ENCODE measurements at regions not wholly inside any gene's neighbourhood (a gene's known extent, or its start where the extent isn't known, plus 50 kb on each side); places are given as distances from the start of the nearest gene placed in this dataset.

- H3K9ac ChIP-seq (ENCODE audit: extremely low read depth, low read length, poor library complexity, severe bottlenecking): no peak overlapping the region
- WGBS, 2 experiments (ENCODE audit: insufficient coverage in 1 of 2, insufficient read length in 1 of 2): 90 to 93% methylated on average over 8 to 10 of the region's 10 CpGs
- Mint-ChIP-seq H3K27ac (no peak overlapping the region), H3K4me1 (peaks cover 13% of the 10 kb centered on the region), H3K9me3 (peaks cover 7% of the 10 kb centered on the region), H3K27me3 (ENCODE audit: insufficient read depth) (no peaks in the 10 kb centered on the region), H3K4me3 (no peak overlapping the region), H3K36me3 (ENCODE audit: low read depth) (no peaks in the 10 kb centered on the region)
- DNase-seq: no peak
- TF ChIP-seq CTCF (conservative IDR thresholded peaks at IDR 0.05): no peak
- H3K4me3 ChIP-seq (ENCODE audit: low read length): no peak overlapping the region
- no peak overlapping the region for H3K27ac ChIP-seq (ENCODE audit: low read depth, low read length)
- no peaks in the 10 kb centered on the region for H3K27me3 ChIP-seq (ENCODE audit: control insufficient read depth, insufficient read depth, low read length, poor library complexity, severe bottlenecking)
- H3K9me3 ChIP-seq (ENCODE audit: control insufficient read depth, low read length): no peaks in the 10 kb centered on the region
- no peaks in the 10 kb centered on the region for H3K36me3 ChIP-seq (ENCODE audit: control insufficient read depth, insufficient read depth, low read length)
- peaks cover 6% of the 10 kb centered on the region for H3K4me1 ChIP-seq (ENCODE audit: control insufficient read depth, insufficient read depth, low read length)
These were observed 70.4 kb downstream of the MRPL57 start for GRCh38 chr13:21246761-21247452.

DNA sequence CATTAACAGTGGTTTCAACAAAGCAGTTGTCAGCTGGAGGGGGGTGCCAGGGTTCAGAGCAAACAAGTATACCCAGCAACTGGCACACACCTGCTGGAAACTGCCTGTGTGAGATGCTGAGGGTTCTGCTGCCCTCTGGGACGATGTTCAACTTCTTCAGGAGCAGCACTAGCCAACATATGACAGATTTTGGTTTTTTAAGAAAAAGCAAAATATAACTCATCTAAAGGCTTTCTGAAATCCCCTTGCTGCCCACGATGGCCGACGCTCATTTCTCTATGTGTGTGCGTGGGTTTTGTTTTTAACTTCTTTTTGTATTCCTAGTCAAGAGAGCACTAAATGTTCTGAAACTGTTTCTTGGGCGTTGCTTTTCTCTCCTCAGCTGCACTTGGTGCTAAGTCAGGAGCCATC is 79.9 kb downstream of the MRPL57 start:
- H3K4me3 Mint-ChIP-seq: no peak overlapping the region
- no peaks in the 10 kb centered on the region for H3K4me1 Mint-ChIP-seq
- no peak overlapping the region for H3K27ac Mint-ChIP-seq
- H3K27me3 Mint-ChIP-seq (ENCODE audit: insufficient read depth): no peaks in the 10 kb centered on the region
- no peaks in the 10 kb centered on the region for H3K27me3 ChIP-seq (ENCODE audit: control insufficient read depth, insufficient read depth, low read length, poor library complexity, severe bottlenecking)
- no peaks in the 10 kb centered on the region for H3K9me3 ChIP-seq (ENCODE audit: control insufficient read depth, low read length)
- H3K36me3 Mint-ChIP-seq (ENCODE audit: low read depth): no peaks in the 10 kb centered on the region
- H3K9ac ChIP-seq (ENCODE audit: extremely low read depth, low read length, poor library complexity, severe bottlenecking): no peak overlapping the region
- peaks cover 4% of the 10 kb centered on the region for H3K9me3 Mint-ChIP-seq
- H3K4me3 ChIP-seq (ENCODE audit: low read length): no peak overlapping the region
- H3K36me3 ChIP-seq (ENCODE audit: control insufficient read depth, insufficient read depth, low read length): no peaks in the 10 kb centered on the region
- no peak for TF ChIP-seq CTCF (conservative IDR thresholded peaks at IDR 0.05)
- no peak overlapping the region for H3K27ac ChIP-seq (ENCODE audit: low read depth, low read length)
- DNase-seq: no peak
- no peaks in the 10 kb centered on the region for H3K4me1 ChIP-seq (ENCODE audit: control insufficient read depth, insufficient read depth, low read length)
- WGBS, 2 experiments (ENCODE audit: insufficient coverage in 1 of 2, insufficient read length in 1 of 2): 90 to 100% methylated on average over 1 to 6 of the region's 6 CpGs

GRCh38 chr13:21256891-21257290 is 80.4 kb downstream of the MRPL57 start:
- Histone ChIP-seq H3K27me3 (ENCODE audit: control insufficient read depth, insufficient read depth, low read length, poor library complexity, severe bottlenecking) (no peaks in the 10 kb centered on the region), H3K9ac (ENCODE audit: extremely low read depth, low read length, poor library complexity, severe bottlenecking) (no peak overlapping the region), H3K4me1 (ENCODE audit: control insufficient read depth, insufficient read depth, low read length) (no peaks in the 10 kb centered on the region), H3K36me3 (ENCODE audit: control insufficient read depth, insufficient read depth, low read length) (no peaks in the 10 kb centered on the region), H3K9me3 (ENCODE audit: control insufficient read depth, low read length) (no peaks in the 10 kb centered on the region), H3K4me3 (ENCODE audit: low read length) (no peak overlapping the region), H3K27ac (ENCODE audit: low read depth, low read length) (no peak overlapping the region)
- H3K4me3 Mint-ChIP-seq: no peak overlapping the region
- no peaks in the 10 kb centered on the region for H3K4me1 Mint-ChIP-seq
- no peaks in the 10 kb centered on the region for H3K36me3 Mint-ChIP-seq (ENCODE audit: low read depth)
- no peak for TF ChIP-seq CTCF (conservative IDR thresholded peaks at IDR 0.05)
- no peaks in the 10 kb centered on the region for H3K27me3 Mint-ChIP-seq (ENCODE audit: insufficient read depth)
- DNase-seq: no peak
- H3K9me3 Mint-ChIP-seq: peaks cover under 1% of the 10 kb centered on the region
- WGBS, 2 experiments (ENCODE audit: insufficient coverage in 1 of 2, insufficient read length in 1 of 2): 83 to 96% methylated on average over 1 to 2 of the region's 2 CpGs
- H3K27ac Mint-ChIP-seq: no peak overlapping the region

Measured in endodermal cell (in vitro differentiated cells).